HCT116 (cell line): ENCODE measurements at regions not wholly inside any gene's neighbourhood (a gene's known extent, or its start where the extent isn't known, plus 50 kb on each side); places are given as distances from the start of the nearest gene placed in this dataset.

Source experiments
- ATAC-seq: fragments of 200-7000 bp; cut with Tn5 transposase; 2 replicates; pipeline ENCODE4 v1.9.1; 2020; ENCODE audit warnings: mild to moderate bottlenecking, moderate library complexity
- BruUV-seq: library from RNA; stranded (reverse); fragments of 400-500 nt; replicated peaks from 2 replicates; lab custom pipeline; 2021; lab: Mats Ljungman, UMichigan
- CTCF ChIA-PET: fragments of 300-600 bp; sonication (Branson Sonifier 250); formaldehyde crosslinking; loops from one replicate; lab custom pipeline; 2021; ENCODE audit warnings: antibody characterized with exemption; lab: Charles Lee
- POLR2A ChIA-PET: fragments of 300-600, 350-600 bp; sonication (Branson Sonifier 250); formaldehyde crosslinking; loops from one replicate; lab custom pipeline; 2021; ENCODE audit warnings: antibody characterized with exemption; lab: Charles Lee
- RAD21 ChIA-PET, 2 experiments: fragments of 300-600 bp; sonication (Branson Sonifier 250); formaldehyde crosslinking; loops; one replicate each; lab custom pipeline; 2023; ENCODE audit warnings: low total read pairs in 2 of 2; ENCODE audit not compliant: uncharacterized antibody in 2 of 2, unreplicated experiment in 2 of 2, low non-redundant PET in 1 of 2; lab: Charles Lee
- DNase-seq: peaks from one replicate; pipeline ENCODE4 v3.0.0-alpha.2; 2010; ENCODE audit warnings: low read depth, low spot score
- H2AFZ ChIP-seq: fragments of 200-600 bp; shearing (Covaris generic), sonication (generic); 2 replicates; pipeline ENCODE4 v1.6.1; 2017; ENCODE audit warnings: low read depth, mixed run types, mixed read lengths, antibody characterized with exemption, low read length; ENCODE audit not compliant: poor library complexity, severe bottlenecking
- H3K27ac ChIP-seq: 2 replicates; pipeline ENCODE4 v1.5.1; 2012; ENCODE audit warnings: low read depth, low read length
- H3K27me3 ChIP-seq: fragments of 200-600 bp; sonication (generic); 2 replicates; pipeline ENCODE4 v1.6.1; 2016; ENCODE audit warnings: mixed run types, low read length, mixed read lengths; ENCODE audit not compliant: insufficient read depth
- H3K36me3 ChIP-seq, 2 experiments: fragments of 200-500 bp in 1 of 2; fragments of 200-600 bp in 1 of 2; sonication (Bioruptor generic) in 1 of 2; sonication (generic) in 1 of 2; 2 replicates each; pipeline versions ENCODE4 v1.5.1 to v1.6.1; 2014 to 2016; ENCODE audit warnings: low read length in 2 of 2, inconsistent platforms in 1 of 2, mixed read lengths in 1 of 2, mixed run types in 1 of 2; ENCODE audit not compliant: insufficient read depth in 2 of 2, control insufficient read depth in 1 of 2
- H3K4me1 ChIP-seq, 2 experiments: fragments of 200-600 bp in 1 of 2; sonication (generic) in 1 of 2; 2 replicates each; pipeline versions ENCODE4 v1.5.1 to v1.6.1; 2012 to 2017; ENCODE audit warnings: low read length in 2 of 2, inconsistent platforms in 1 of 2, mild to moderate bottlenecking in 1 of 2, mixed read lengths in 1 of 2, mixed run types in 1 of 2, moderate library complexity in 1 of 2; ENCODE audit not compliant: insufficient read depth in 2 of 2, control insufficient read depth in 1 of 2
- H3K4me2 ChIP-seq: fragments of 200-600 bp; sonication (generic); 2 replicates; pipeline ENCODE4 v1.6.1; 2017; ENCODE audit warnings: mixed run types, low read length, mixed read lengths
- H3K4me3 ChIP-seq, 2 experiments: fragments of 200-600 bp in 1 of 2; sonication (generic) in 1 of 2; replicated peaks in 1 of 2; 2 replicates each; pipeline ENCODE4 v1.5.1; 2011 to 2016; ENCODE audit warnings: low read length in 2 of 2, control low read depth in 1 of 2, low read depth in 1 of 2, mild to moderate bottlenecking in 1 of 2, mixed read lengths in 1 of 2, mixed run types in 1 of 2
- H3K79me2 ChIP-seq: fragments of 200-600 bp; sonication (generic); 2 replicates; pipeline ENCODE4 v1.6.1; 2017; ENCODE audit warnings: mild to moderate bottlenecking, mixed run types, low read length, moderate library complexity, mixed read lengths; ENCODE audit not compliant: insufficient read depth
- H3K9ac ChIP-seq: fragments of 200-600 bp; sonication (generic); 2 replicates; pipeline ENCODE4 v1.6.1; 2016; ENCODE audit warnings: low read length, mixed read lengths
- H3K9me2 ChIP-seq: fragments of 200-600 bp; sonication (generic), shearing (Covaris generic); 2 replicates; pipeline ENCODE4 v1.6.1; 2017; ENCODE audit warnings: mixed run types, mild to moderate bottlenecking, moderate library complexity; ENCODE audit not compliant: insufficient read depth
- H3K9me3 ChIP-seq, 2 experiments: fragments of 200-500 bp in 1 of 2; fragments of 200-600 bp in 1 of 2; sonication (Bioruptor generic) in 1 of 2; sonication (generic) in 1 of 2; 2 replicates each; pipeline ENCODE4 v1.6.1; 2014 to 2017; ENCODE audit warnings: low read length in 2 of 2, mixed read lengths in 2 of 2, inconsistent platforms in 1 of 2, low read depth in 1 of 2, mild to moderate bottlenecking in 1 of 2, mixed run types in 1 of 2, moderate library complexity in 1 of 2; ENCODE audit not compliant: control insufficient read depth in 1 of 2, insufficient read depth in 1 of 2
- H4K20me1 ChIP-seq: fragments of 200-600 bp; sonication (generic), shearing (Covaris generic); 2 replicates; pipeline ENCODE4 v1.6.1; 2017; ENCODE audit warnings: mixed run types, mild to moderate bottlenecking, moderate library complexity; ENCODE audit not compliant: insufficient read depth
- CBX3 ChIP-seq: IDR thresholded peaks from 2 replicates; pipeline ENCODE4 v1.6.1; 2012; ENCODE audit warnings: low read depth
- CEBPB ChIP-seq: IDR thresholded peaks from 2 replicates; pipeline ENCODE4 v1.6.1; 2012; ENCODE audit warnings: low read depth
- EGR1 ChIP-seq: IDR thresholded peaks from 2 replicates; pipeline ENCODE4 v1.6.1; 2012; ENCODE audit warnings: low read depth
- ELF1 ChIP-seq: IDR thresholded peaks from 2 replicates; pipeline ENCODE4 v1.6.1; 2012; ENCODE audit warnings: low read depth, borderline replicate concordance
- EZH2 ChIP-seq: fragments of 200-600 bp; sonication (generic); IDR thresholded peaks from 2 replicates; pipeline ENCODE4 v1.6.1; 2017; ENCODE audit warnings: antibody characterized with exemption, mixed run types
- EZH2phosphoT487 ChIP-seq: fragments of 200-600 bp; IDR thresholded peaks from 2 replicates; pipeline ENCODE4 v1.6.1; 2018; ENCODE audit warnings: antibody characterized with exemption, borderline replicate concordance
- FOSL1 ChIP-seq: IDR thresholded peaks from 2 replicates; pipeline ENCODE4 v1.6.1; 2012; ENCODE audit warnings: low read depth
- JUND ChIP-seq: IDR thresholded peaks from 2 replicates; pipeline ENCODE4 v1.6.1; 2012
- MAX ChIP-seq: IDR thresholded peaks from 2 replicates; pipeline ENCODE4 v1.6.1; 2012
- POLR2A ChIP-seq: IDR thresholded peaks from 2 replicates; pipeline ENCODE4 v1.7.0; 2011; ENCODE audit warnings: borderline replicate concordance; ENCODE audit not compliant: insufficient read depth, insufficient read length; ENCODE audit errors: extremely low read depth
- POLR2AphosphoS5 ChIP-seq: IDR thresholded peaks from 2 replicates; pipeline ENCODE4 v1.6.1; 2011; ENCODE audit warnings: mild to moderate bottlenecking, low read depth, low read length, moderate library complexity
- REST ChIP-seq: IDR thresholded peaks from 2 replicates; pipeline ENCODE4 v1.6.1; 2012; ENCODE audit warnings: low read depth
- TCF7L2 ChIP-seq: IDR thresholded peaks from 2 replicates; pipeline ENCODE4 v1.7.0; 2011; ENCODE audit warnings: borderline replicate concordance, inconsistent platforms; ENCODE audit not compliant: insufficient read depth, insufficient read length; ENCODE audit errors: extremely low read depth
- YY1 ChIP-seq: IDR thresholded peaks from 2 replicates; pipeline ENCODE4 v1.6.1; 2011; ENCODE audit warnings: low read length, low read depth, moderate library complexity, mild to moderate bottlenecking; ENCODE audit not compliant: insufficient replicate concordance; ENCODE audit errors: extremely low read depth
- ZFX ChIP-seq: fragments of 450-650 bp; IDR thresholded peaks from 2 replicates; pipeline ENCODE4 v1.6.1; 2017
- ZNF274 ChIP-seq: fragments of 200-500 bp; sonication (Bioruptor generic); IDR thresholded peaks from 2 replicates; pipeline ENCODE4 v1.6.1; 2014; ENCODE audit warnings: mild to moderate bottlenecking, low read depth, low read length, inconsistent platforms
- intact Hi-C: fragments of 100-400 bp; cut with micrococcal nuclease; formaldehyde crosslinking; loops from 2 replicates; pipeline ENCODE4 v1.10.0; 2022
- TF ChIP-seq, protein P1 (sequence below): IDR thresholded peaks from 2 replicates; pipeline ENCODE4 v1.6.1; 2012

GRCh38 chr11:128036006-128036405 is 551.4 kb downstream of the ETS1 start:
- Histone ChIP-seq H3K27me3 (no peaks in the 10 kb centered on the region), H3K4me3 (no peak overlapping the region), H2AFZ (no peak overlapping the region), H3K4me2 (no peak overlapping the region), H3K27ac (no peak overlapping the region), H3K9ac (no peak overlapping the region)
- RAD21 ChIA-PET, result no interaction called here
- CTCF ChIA-PET, result no interaction called here
- intact Hi-C loops, result loop anchor here (10.0 kb wide), 2 partner anchors 249 to 1591 kb away; no protein-coding TSS in a partner anchor
- no peak for DNase-seq
- TF ChIP-seq YY1 (no peak), EZH2 (no peak), CBX3 (no peak), ELF1 (no peak), REST (no peak), POLR2A (no peak), JUND (no peak), CEBPB (no peak), TCF7L2 (no peak), EZH2phosphoT487 (no peak), POLR2AphosphoS5 (no peak), ZFX (no peak), ZNF274 (no peak), FOSL1 (no peak), MAX (no peak), EGR1 (no peak)
- TF ChIP-seq, protein P1, sequence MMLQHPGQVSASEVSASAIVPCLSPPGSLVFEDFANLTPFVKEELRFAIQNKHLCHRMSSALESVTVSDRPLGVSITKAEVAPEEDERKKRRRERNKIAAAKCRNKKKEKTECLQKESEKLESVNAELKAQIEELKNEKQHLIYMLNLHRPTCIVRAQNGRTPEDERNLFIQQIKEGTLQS, result no peak
- TF ChIP-seq, all 23 proteins: peak for 0
- Histone ChIP-seq H3K36me3 (no peaks in the 10 kb centered on the region), H4K20me1 (no peaks in the 10 kb centered on the region), H3K4me1 (no peaks in the 10 kb centered on the region), H3K79me2 (no peaks in the 10 kb centered on the region), H3K9me2 (no peaks in the 10 kb centered on the region), H3K9me3 (no peaks in the 10 kb centered on the region)
- ATAC-seq, result no peak
- BruUV-seq, result no TSS peak
- POLR2A ChIA-PET, result no interaction called here
